Stimulated activated CD8-positive, alpha-beta memory T cell treated with anti-CD3 and anti-CD28 coated beads, Interleukin-15, amount 100 ng/mL, for 48 hours (primary cell): ENCODE measurements at regions not wholly inside any gene's neighbourhood (a gene's known extent, or its start where the extent isn't known, plus 50 kb on each side); places are given as distances from the start of the nearest gene placed in this dataset.

Experiments used
- DNase-seq, 2 donors: peaks; one replicate each; pipeline ENCODE4 v3.0.0-alpha.2; 2020; ENCODE audit warnings: low read depth in 2 of 2

- DNase-seq: no peak
These were observed 67.3 kb upstream of the PRPS1 start for GRCh38 chrX:107560980-107561379.

- DNase-seq: no peak
These were observed 66.7 kb upstream of the PRPS1 start for GRCh38 chrX:107561468-107562215.

GRCh38 chrX:107562482-107562881 is 65.8 kb upstream of the PRPS1 start:
- DNase-seq: no peak

GRCh38 chrX:107563824-107564223 is 64.5 kb upstream of the PRPS1 start:
- no peak for DNase-seq

- no peak for DNase-seq
These were observed 63.3 kb upstream of the PRPS1 start for GRCh38 chrX:107565015-107565414.

DNA sequence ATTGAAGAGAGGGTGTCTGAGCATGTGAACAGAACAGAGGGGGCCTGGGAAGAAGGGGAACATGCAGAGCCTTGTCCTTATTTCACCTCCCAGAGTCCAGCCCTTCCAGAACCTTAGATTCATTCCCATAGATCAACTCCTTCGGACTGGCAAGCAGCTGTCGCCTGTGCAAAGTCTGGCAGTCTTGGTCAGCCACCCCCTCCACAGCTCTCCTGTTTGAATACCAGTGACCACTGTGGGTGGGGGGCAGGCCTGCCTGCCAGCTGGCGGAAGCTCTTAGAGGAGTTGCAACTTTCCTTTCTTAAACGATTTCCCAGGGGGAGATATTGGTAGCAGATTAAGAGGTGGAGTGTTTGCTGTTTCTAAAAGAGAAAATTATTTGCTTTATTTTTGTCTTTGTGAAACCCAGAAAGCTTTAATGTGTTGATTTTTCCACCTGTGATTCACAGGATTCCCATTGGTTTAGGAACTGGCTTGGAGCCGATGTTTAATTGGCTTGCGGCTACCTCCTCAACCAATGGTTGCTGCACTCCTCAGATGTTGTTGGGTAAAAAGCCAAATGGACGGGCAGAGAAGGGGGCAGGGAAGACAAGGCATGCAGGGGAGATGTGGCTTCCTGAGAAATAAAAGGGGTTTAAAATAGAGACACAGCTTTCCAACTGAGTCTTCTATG is 62.2 kb upstream of the PRPS1 start:
- DNase-seq: no peak

DNA sequence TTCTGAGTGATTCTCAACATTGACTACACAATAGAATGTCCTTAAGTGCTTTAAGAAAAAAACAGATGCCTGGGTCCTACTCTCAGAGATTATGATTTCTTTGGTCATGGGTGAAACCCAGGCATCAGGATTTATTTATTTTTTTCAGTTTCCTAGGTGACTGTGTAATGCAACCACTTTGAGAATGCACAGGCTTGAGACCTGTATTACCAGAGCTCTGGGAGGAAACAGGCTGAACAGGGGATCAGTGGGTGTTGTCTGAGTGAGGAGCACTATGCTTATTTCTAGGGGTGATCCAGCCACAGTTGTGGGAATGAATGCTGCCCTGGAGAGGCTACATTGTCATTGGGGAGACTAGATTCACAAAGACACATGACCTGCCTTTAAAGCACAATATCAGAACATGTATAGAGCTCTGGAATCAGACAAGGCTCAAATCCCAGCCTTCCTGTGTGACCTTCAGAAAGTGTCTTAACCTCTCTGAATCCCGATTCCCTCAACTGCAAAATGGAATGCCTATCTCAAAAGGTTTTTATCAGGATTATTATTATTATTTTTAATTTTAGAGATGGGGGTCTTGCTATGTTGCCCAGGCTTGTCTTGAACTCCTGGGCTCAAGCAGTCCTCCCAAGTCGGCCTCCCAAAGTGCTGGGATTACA is 61.6 kb upstream of the PRPS1 start:
- no peak for DNase-seq

DNA sequence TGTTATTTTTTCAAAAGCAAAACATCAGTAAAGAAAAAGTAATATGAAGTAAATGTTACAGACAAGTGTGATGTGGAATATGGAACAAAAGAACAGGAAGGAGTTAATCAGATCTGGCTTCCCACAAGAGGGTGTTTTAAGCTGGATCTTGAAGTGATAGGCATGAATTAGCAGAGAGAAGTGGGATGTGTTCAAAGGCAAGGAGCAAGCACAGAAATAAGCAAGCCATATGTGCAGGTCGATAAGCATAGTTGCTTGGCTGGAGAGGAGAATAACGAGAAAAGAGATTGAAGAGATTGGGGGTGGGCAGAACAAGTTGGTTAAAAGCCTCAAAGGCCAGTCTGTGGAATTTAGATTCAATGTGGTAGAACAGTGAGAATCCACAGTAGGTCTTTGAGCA is 60.9 kb upstream of the PRPS1 start:
- DNase-seq: no peak

DNA sequence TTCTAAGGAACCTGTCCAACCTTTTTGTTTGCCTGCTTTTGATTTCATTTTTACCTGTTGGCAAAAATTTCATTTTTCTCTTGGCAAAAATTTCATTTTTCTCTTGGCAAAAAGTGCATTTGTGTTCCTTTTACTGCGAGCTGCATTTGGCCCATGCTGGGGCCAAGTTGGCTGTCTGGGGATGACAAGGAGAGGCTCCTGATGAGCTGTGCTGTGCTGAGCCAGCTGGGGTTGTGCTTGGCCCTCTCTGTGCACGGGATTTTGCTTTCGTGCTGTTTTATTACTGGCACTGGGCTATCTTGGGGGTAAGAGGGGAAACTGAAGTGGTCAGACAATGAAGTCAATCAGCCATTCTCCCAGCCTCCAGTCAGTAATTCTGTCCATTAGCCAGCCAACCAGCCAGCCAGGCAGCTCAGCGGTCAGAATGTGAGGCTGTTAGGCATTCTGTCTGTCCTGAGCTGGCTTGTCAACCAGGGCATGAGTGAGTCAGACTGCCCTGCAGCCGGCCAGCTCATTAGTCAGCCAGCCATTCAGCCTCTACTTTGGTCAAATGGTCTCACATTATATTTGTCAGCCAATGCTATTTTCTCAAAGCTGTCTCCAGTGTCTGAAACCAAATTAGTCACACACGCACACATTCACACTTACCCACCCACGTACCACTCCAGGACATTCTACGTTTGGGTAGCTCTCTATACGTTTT is 56.9 kb upstream of the PRPS1 start:
- DNase-seq: peak in 1 of 2 donors; percentile 4

GRCh38 chrX:107573016-107573415 is 55.3 kb upstream of the PRPS1 start:
- no peak for DNase-seq

DNA sequence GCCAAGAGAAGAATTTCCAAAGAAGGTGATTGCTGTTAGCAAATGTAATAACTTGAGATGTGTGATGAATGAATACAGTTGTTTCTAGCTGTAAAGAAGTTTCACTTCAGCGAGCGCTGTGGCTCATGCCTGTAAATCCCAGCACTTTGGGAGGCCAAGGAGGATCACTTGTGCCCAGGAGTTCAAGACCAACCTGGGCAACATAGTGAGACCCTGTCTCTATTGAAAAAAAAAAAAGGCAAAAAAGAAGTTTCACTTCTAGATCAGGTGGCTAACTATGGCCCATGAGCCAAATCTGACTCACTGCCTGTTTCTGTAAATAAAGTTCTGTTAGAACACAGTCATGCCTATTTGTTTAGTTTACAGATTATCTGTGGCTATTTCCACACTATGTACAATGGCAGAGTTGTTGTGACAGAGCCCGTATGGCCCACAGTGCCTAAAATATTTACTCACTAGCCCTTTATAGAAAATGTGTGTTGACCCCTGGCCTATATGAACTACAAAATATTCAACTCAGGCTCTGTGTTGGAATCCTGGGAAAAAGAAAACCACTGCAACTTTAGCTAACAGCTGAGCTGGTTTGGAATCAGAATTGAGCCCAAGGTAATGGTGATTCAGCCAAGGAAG is 54.1 kb upstream of the PRPS1 start:
- no peak for DNase-seq

DNA sequence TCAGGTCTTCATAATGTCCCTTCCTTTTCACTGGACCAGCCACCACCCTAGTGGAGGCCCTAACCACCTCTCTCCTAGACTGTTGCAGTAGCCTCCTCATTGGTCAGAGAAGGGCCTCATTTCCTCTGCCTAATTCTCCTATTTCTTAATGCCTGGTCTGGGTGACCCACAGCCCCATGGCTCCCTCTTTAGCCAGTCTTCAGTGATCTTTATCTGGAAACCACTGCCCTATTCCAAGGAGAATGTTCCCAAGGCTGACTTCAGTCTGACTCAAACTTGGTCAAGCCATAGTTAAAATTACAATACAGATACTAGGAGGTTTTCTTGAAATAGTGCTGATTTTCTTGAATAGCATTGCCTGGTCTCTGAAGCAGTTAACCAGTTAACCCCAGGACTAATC is 53.6 kb upstream of the PRPS1 start:
- no peak for DNase-seq

- DNase-seq: no peak
These were observed 51.9 kb upstream of the PRPS1 start for GRCh38 chrX:107576392-107576791.

GRCh38 chrX:107576841-107577240 is 51.5 kb upstream of the PRPS1 start:
- DNase-seq: peak in 1 of 2 donors; percentile 2

DNA sequence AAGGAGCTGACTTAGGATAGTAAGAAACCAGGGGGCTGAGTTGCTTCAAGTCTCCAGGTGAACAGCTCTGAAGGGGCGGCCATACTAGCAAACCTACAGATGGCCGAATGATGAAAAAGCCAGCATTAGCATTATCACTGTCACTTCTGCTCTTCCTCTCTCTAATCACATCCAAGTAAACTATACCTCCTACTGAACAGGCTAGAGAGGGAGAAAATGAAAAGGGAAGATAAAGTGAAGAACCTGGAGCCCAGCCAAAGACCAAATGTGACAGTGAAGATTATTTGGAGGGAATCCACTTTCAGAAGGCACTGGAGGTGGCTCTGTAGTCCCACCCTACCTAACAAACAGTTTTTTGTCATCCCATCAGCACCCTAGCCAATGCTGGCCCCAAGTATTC is 50.4 kb upstream of the PRPS1 start:
- DNase-seq: no peak
